Endothelial cell of umbilical vein (primary cell): ENCODE measurements at regions not wholly inside any gene's neighbourhood (a gene's known extent, or its start where the extent isn't known, plus 50 kb on each side); places are given as distances from the start of the nearest gene placed in this dataset.

Experiments
- BruUV-seq: library from RNA; stranded (reverse); fragments of 400-500 nt; replicated peaks from 2 replicates; lab custom pipeline; 2021; lab: Mats Ljungman, UMichigan
- CTCF ChIA-PET: fragments of 300-600, 350-600 bp; sonication (Branson Sonifier 250); formaldehyde crosslinking; loops from one replicate; lab custom pipeline; 2021; ENCODE audit warnings: antibody characterized with exemption, inconsistent platforms; lab: Charles Lee
- POLR2A ChIA-PET: fragments of 300-600, 350-600 bp; sonication (Branson Sonifier 250); formaldehyde crosslinking; loops from one replicate; lab custom pipeline; 2021; ENCODE audit warnings: antibody characterized with exemption, inconsistent platforms; lab: Charles Lee
- DNase-seq: peaks from one replicate; pipeline ENCODE4 v3.0.0-alpha.2; 2011; ENCODE audit warnings: low read depth, low spot score
- FAIRE-seq: peaks from 2 replicates; lab custom pipeline; 2011; peaks lifted over from hg19 to GRCh38; lab: Jason Lieb, UNC
- H2AFZ ChIP-seq: 2 replicates; pipeline ENCODE4 v1.6.0; 2012; ENCODE audit warnings: low read depth, low read length, control low read depth, inconsistent platforms
- H3K27ac ChIP-seq: 2 replicates; pipeline ENCODE4 v1.5.1; 2011; ENCODE audit warnings: low read depth, mild to moderate bottlenecking, control low read depth, low read length, moderate library complexity; ENCODE audit not compliant: insufficient read depth
- H3K27me3 ChIP-seq, 2 experiments: 2 replicates each; pipeline versions ENCODE4 v1.6.0 to v1.6.1; 2011; ENCODE audit warnings: low read length in 2 of 2, mixed read lengths in 1 of 2; ENCODE audit not compliant: control insufficient read depth in 2 of 2, insufficient read depth in 2 of 2
- H3K36me3 ChIP-seq, 2 experiments: 2 replicates in 1 of 2; 3 replicates in 1 of 2; pipeline ENCODE4 v1.5.1; 2011; ENCODE audit warnings: low read length in 2 of 2, mild to moderate bottlenecking in 1 of 2, moderate library complexity in 1 of 2; ENCODE audit not compliant: control insufficient read depth in 2 of 2, insufficient read depth in 2 of 2; ENCODE audit errors: extremely low read depth in 1 of 2
- H3K4me1 ChIP-seq: 3 replicates; pipeline ENCODE4 v1.5.1; 2011; ENCODE audit warnings: mild to moderate bottlenecking, low read length; ENCODE audit not compliant: control insufficient read depth, insufficient read depth; ENCODE audit errors: extremely low read depth
- H3K4me2 ChIP-seq: 2 replicates; pipeline ENCODE4 v1.6.1; 2011; ENCODE audit warnings: low read length, control low read depth, mixed read lengths; ENCODE audit not compliant: insufficient read depth
- H3K4me3 ChIP-seq, 3 experiments: fragments of 200-600 bp in 1 of 3; sonication (generic), shearing (Covaris generic) in 1 of 3; replicated peaks in 1 of 3; 2 replicates each; pipeline ENCODE4 v1.5.1; 2011 to 2016; ENCODE audit warnings: control low read depth in 3 of 3, low read length in 3 of 3, mild to moderate bottlenecking in 2 of 3, inconsistent platforms in 1 of 3, low read depth in 1 of 3, moderate library complexity in 1 of 3; ENCODE audit not compliant: insufficient read depth in 1 of 3
- H3K79me2 ChIP-seq: 2 replicates; pipeline ENCODE4 v1.6.0; 2012; ENCODE audit warnings: low read length, inconsistent platforms; ENCODE audit not compliant: control insufficient read depth, insufficient read depth
- H3K9ac ChIP-seq: replicated peaks from 2 replicates; pipeline ENCODE3; 2011; ENCODE audit warnings: low read length, control low read depth; ENCODE audit not compliant: insufficient read depth; ENCODE audit errors: extremely low read depth
- H3K9me1 ChIP-seq: replicated peaks from 3 replicates; pipeline ENCODE4 v1.6.0; 2011; ENCODE audit warnings: mild to moderate bottlenecking, low read length; ENCODE audit not compliant: control insufficient read depth, insufficient read depth; ENCODE audit errors: extremely low read depth
- H3K9me3 ChIP-seq: replicated peaks from 2 replicates; pipeline ENCODE4 v1.5.1; 2012; ENCODE audit warnings: low read length, inconsistent platforms; ENCODE audit not compliant: control insufficient read depth, insufficient read depth
- H4K20me1 ChIP-seq: replicated peaks from 2 replicates; pipeline ENCODE3; 2011; ENCODE audit warnings: mild to moderate bottlenecking, low read length; ENCODE audit not compliant: control insufficient read depth, insufficient read depth; ENCODE audit errors: extremely low read depth
- EZH2 ChIP-seq: IDR thresholded peaks from 2 replicates; pipeline ENCODE4 v1.6.1; 2012; ENCODE audit warnings: borderline replicate concordance, low read depth, mild to moderate bottlenecking, moderate library complexity, low read length, inconsistent platforms; ENCODE audit not compliant: severe bottlenecking
- FOS ChIP-seq: IDR thresholded peaks from 2 replicates; pipeline ENCODE4 v1.6.1; 2011; ENCODE audit warnings: mild to moderate bottlenecking, low read length, moderate library complexity, borderline replicate concordance; ENCODE audit not compliant: insufficient read depth
- GATA2 ChIP-seq: IDR thresholded peaks from 2 replicates; pipeline ENCODE4 v1.7.0; 2011; ENCODE audit warnings: low read depth, mild to moderate bottlenecking, moderate library complexity, mixed read lengths, low read length; ENCODE audit not compliant: insufficient read length, insufficient read depth
- JUN ChIP-seq: IDR thresholded peaks from 2 replicates; pipeline ENCODE4 v1.6.1; 2011; ENCODE audit warnings: borderline replicate concordance, low read depth; ENCODE audit not compliant: insufficient read length, insufficient read depth
- MYC ChIP-seq: IDR thresholded peaks from one replicate; pipeline ENCODE4 v1.6.1; 2011; ENCODE audit warnings: mild to moderate bottlenecking, low read depth, low read length
- POLR2A ChIP-seq: IDR thresholded peaks from 2 replicates; pipeline ENCODE4 v1.6.1; 2012; ENCODE audit warnings: low read depth, mild to moderate bottlenecking, control low read depth, low read length
- POLR2AphosphoS5 ChIP-seq: IDR thresholded peaks from 2 replicates; pipeline ENCODE4 v1.6.1; 2012; ENCODE audit warnings: low read depth, mild to moderate bottlenecking, control low read depth, low read length, moderate library complexity; ENCODE audit not compliant: insufficient read depth
- dilution Hi-C: fragments of 300-500 bp; cut with MboI; formaldehyde crosslinking; loops from one replicate; pipeline ENCODE4 v1.15.0; 2019; ENCODE audit warnings: low sequenced_read_pairs; ENCODE audit not compliant: extremely low pct_ligation_motif_present
- intact Hi-C: fragments of 100-400 bp; cut with micrococcal nuclease; formaldehyde crosslinking; loops from one replicate; pipeline ENCODE4 v1.10.0; 2022
- TF ChIP-seq, protein P1 (sequence below), 2 donors: IDR thresholded peaks; 1 replicate in 1 of 2; 2 replicates in 1 of 2; pipeline ENCODE4 v1.5.1; 2011; ENCODE audit warnings: low read length in 2 of 2, mild to moderate bottlenecking in 2 of 2, moderate library complexity in 2 of 2, control low read depth in 1 of 2, inconsistent platforms in 1 of 2, low read depth in 1 of 2; ENCODE audit not compliant: insufficient read depth in 1 of 2; ENCODE audit errors: extremely low read depth in 1 of 2
- TF ChIP-seq, protein P2 (sequence below): IDR thresholded peaks from 2 replicates; pipeline ENCODE4 v1.6.1; 2011; ENCODE audit not compliant: insufficient read depth, insufficient read length

DNA sequence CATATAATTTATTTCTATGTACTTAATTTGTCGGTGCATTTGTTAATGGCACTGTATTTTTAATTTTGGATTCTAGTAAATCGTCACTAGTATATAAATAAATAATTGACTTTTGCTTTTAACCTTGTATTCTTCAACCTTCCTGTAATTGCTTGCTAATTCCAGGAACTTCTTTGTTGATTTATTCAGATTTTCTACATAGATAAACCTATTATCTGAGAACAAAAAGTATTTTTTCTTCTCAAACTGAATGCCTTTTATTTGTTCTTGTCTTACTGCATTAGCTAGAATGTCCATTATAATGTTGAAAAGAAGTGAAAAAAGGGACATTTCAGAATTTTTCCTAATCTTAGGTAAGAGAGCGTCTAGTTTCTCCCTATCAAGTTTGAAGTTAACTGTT, 839.1 kb downstream of the SH3BGRL start:
- TF ChIP-seq, protein P1, sequence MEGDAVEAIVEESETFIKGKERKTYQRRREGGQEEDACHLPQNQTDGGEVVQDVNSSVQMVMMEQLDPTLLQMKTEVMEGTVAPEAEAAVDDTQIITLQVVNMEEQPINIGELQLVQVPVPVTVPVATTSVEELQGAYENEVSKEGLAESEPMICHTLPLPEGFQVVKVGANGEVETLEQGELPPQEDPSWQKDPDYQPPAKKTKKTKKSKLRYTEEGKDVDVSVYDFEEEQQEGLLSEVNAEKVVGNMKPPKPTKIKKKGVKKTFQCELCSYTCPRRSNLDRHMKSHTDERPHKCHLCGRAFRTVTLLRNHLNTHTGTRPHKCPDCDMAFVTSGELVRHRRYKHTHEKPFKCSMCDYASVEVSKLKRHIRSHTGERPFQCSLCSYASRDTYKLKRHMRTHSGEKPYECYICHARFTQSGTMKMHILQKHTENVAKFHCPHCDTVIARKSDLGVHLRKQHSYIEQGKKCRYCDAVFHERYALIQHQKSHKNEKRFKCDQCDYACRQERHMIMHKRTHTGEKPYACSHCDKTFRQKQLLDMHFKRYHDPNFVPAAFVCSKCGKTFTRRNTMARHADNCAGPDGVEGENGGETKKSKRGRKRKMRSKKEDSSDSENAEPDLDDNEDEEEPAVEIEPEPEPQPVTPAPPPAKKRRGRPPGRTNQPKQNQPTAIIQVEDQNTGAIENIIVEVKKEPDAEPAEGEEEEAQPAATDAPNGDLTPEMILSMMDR (IDR thresholded peaks at IDR 0.05; ENCODE audit: extremely low read depth in 1 of 2, insufficient read depth in 1 of 2, low read depth in 1 of 2, low read length in 2 of 2): no peak
- no peak for TF ChIP-seq EZH2
- no peak for TF ChIP-seq GATA2
- TF ChIP-seq, protein P2, sequence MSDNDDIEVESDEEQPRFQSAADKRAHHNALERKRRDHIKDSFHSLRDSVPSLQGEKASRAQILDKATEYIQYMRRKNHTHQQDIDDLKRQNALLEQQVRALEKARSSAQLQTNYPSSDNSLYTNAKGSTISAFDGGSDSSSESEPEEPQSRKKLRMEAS: no peak
- TF ChIP-seq JUN: no peak
- no peak for TF ChIP-seq FOS
- no peak for TF ChIP-seq POLR2AphosphoS5
- TF ChIP-seq POLR2A: no peak
- TF ChIP-seq MYC: no peak
- dilution Hi-C loops (no loop called here), intact Hi-C loops (no loop called here)
- Histone ChIP-seq H2AFZ (no peak overlapping the region), H3K27me3 (no peaks in the 10 kb centered on the region), H3K36me3 (no peaks in the 10 kb centered on the region), H3K9ac (no peak overlapping the region), H3K4me1 (no peaks in the 10 kb centered on the region), H3K27ac (no peak overlapping the region), H4K20me1 (no peaks in the 10 kb centered on the region), H3K79me2 (no peaks in the 10 kb centered on the region), H3K9me3 (no peaks in the 10 kb centered on the region), H3K4me2 (no peak overlapping the region), H3K4me3 (no peak overlapping the region), H3K9me1 (no peaks in the 10 kb centered on the region)
- CTCF ChIA-PET: no interaction called here
- POLR2A ChIA-PET: no interaction called here
- FAIRE-seq: no peak
- BruUV-seq: no TSS peak
- no peak for DNase-seq
